ENCODE measurements at regions not wholly inside any gene's neighbourhood (a gene's known extent, or its start where the extent isn't known, plus 50 kb on each side); places are given as distances from the start of the nearest gene placed in this dataset.

- TF ChIP-seq POLR2AphosphoS5 (IDR thresholded peaks at IDR 0.05; ENCODE audit: low read depth) (no peak), EZH2phosphoT487 (IDR thresholded peaks at IDR 0.05; ENCODE audit: unreplicated experiment) (no peak), CTCF (conservative IDR thresholded peaks at IDR 0.05; ENCODE audit: low read depth in 2 of 2) (no peak)
These were observed 487.6 kb downstream of the GLRX3 start for GRCh38 chr10:130623680-130624267.

Measured in GM23338 (cell line).